ENCODE measurements at regions not wholly inside any gene's neighbourhood (a gene's known extent, or its start where the extent isn't known, plus 50 kb on each side); places are given as distances from the start of the nearest gene placed in this dataset.
"Not testable (repeated sequence)": the region's sequence is repeated elsewhere in the genome, so short reads cannot be mapped to it uniquely, and the experiment has no call there.

- WGBS, 2 experiments (ENCODE audit: low coverage in 1 of 2, low lambda C conversion rate in 2 of 2, missing lambda C conversion rate in 2 of 2) = 46 to 59% methylated on average over 17 to 18 of the region's 18 CpGs
- Histone ChIP-seq H3F3A (ENCODE audit: insufficient read depth) (no peaks in the 10 kb centered on the region), H3K79me2 (ENCODE audit: insufficient read depth) (no peaks in the 10 kb centered on the region), H3K4me2 (ENCODE audit: unreplicated experiment) (no peak overlapping the region), H3K4me1 (ENCODE audit: insufficient read depth) (no peaks in the 10 kb centered on the region), H4K20me1 (ENCODE audit: insufficient read depth) (no peaks in the 10 kb centered on the region), H3K4me3 (no peak overlapping the region), H3K27me3 (replicated peaks; ENCODE audit: insufficient read depth) (no peaks in the 10 kb centered on the region), H3K9me3 (ENCODE audit: low read depth) (no peaks in the 10 kb centered on the region), H3K36me3 (ENCODE audit: low read depth) (no peaks in the 10 kb centered on the region), H3K9ac (no peak overlapping the region), H3K9me2 (ENCODE audit: insufficient read depth) (no peaks in the 10 kb centered on the region), H3K27ac (no peak overlapping the region), H2AFZ (no peak overlapping the region)
- in situ Hi-C loops (cut with MboI) = no loop called here
- DNase-seq = no peak
- TF ChIP-seq EZH2 (IDR thresholded peaks at IDR 0.05; ENCODE audit: insufficient read depth, poor library complexity, severe bottlenecking) (no peak), EZH2phosphoT487 (IDR thresholded peaks at IDR 0.05; ENCODE audit: insufficient read depth, low read depth) (no peak)
Measured at GRCh38 chr22:48919187-48919590, 908.5 kb downstream of the BRD1 start.

- H3K27ac ChIP-seq = no peak overlapping the region
- TF ChIP-seq EZH2 (IDR thresholded peaks at IDR 0.05; ENCODE audit: insufficient read depth, poor library complexity, severe bottlenecking) (no peak), EZH2phosphoT487 (IDR thresholded peaks at IDR 0.05; ENCODE audit: insufficient read depth, low read depth) (no peak)
- in situ Hi-C loops (cut with MboI) = no loop called here
- H3K4me3 ChIP-seq = no peak overlapping the region
- DNase-seq = no peak
- no peaks in the 10 kb centered on the region for H3K36me3 ChIP-seq (ENCODE audit: low read depth)
- no peaks in the 10 kb centered on the region for H3K9me2 ChIP-seq (ENCODE audit: insufficient read depth)
- no peaks in the 10 kb centered on the region for H3K4me1 ChIP-seq (ENCODE audit: insufficient read depth)
- H2AFZ ChIP-seq = no peak overlapping the region
- H4K20me1 ChIP-seq (ENCODE audit: insufficient read depth) = no peaks in the 10 kb centered on the region
- H3K9me3 ChIP-seq (ENCODE audit: low read depth) = no peaks in the 10 kb centered on the region
- H3K9ac ChIP-seq = no peak overlapping the region
- H3K27me3 ChIP-seq (replicated peaks; ENCODE audit: insufficient read depth) = no peaks in the 10 kb centered on the region
- H3F3A ChIP-seq (ENCODE audit: insufficient read depth) = no peaks in the 10 kb centered on the region
- H3K4me2 ChIP-seq (ENCODE audit: unreplicated experiment) = no peak overlapping the region
- H3K79me2 ChIP-seq (ENCODE audit: insufficient read depth) = no peaks in the 10 kb centered on the region
- WGBS, 2 experiments (ENCODE audit: low coverage in 1 of 2, low lambda C conversion rate in 2 of 2, missing lambda C conversion rate in 2 of 2) = 26 to 34% methylated on average over 7 of the region's 7 CpGs
Measured at GRCh38 chr22:48918585-48919186, 909.0 kb downstream of the BRD1 start.

GRCh38 chr22:48912356-48913066, 915.2 kb downstream of the BRD1 start:
- 19 to 36% methylated on average over 2 to 7 of the region's 7 CpGs for WGBS, 2 experiments (ENCODE audit: low coverage in 1 of 2, low lambda C conversion rate in 2 of 2, missing lambda C conversion rate in 2 of 2)
- H3K27me3 ChIP-seq (replicated peaks; ENCODE audit: insufficient read depth); in situ Hi-C loops (cut with MboI); H3K4me2 ChIP-seq (ENCODE audit: unreplicated experiment); DNase-seq; H3K4me3 ChIP-seq; H3K79me2 ChIP-seq (ENCODE audit: insufficient read depth); H3K9me3 ChIP-seq (ENCODE audit: low read depth); H2AFZ ChIP-seq; H3K9me2 ChIP-seq (ENCODE audit: insufficient read depth); H3K36me3 ChIP-seq (ENCODE audit: low read depth); H3K4me1 ChIP-seq (ENCODE audit: insufficient read depth); H3K27ac ChIP-seq; H4K20me1 ChIP-seq (ENCODE audit: insufficient read depth); H3K9ac ChIP-seq; H3F3A ChIP-seq (ENCODE audit: insufficient read depth): not testable (repeated sequence)

- H3K9me2 ChIP-seq (ENCODE audit: insufficient read depth); DNase-seq; H3K9me3 ChIP-seq (ENCODE audit: low read depth); H3K79me2 ChIP-seq (ENCODE audit: insufficient read depth); in situ Hi-C loops (cut with MboI); H3K9ac ChIP-seq; H3K4me2 ChIP-seq (ENCODE audit: unreplicated experiment); H3K4me3 ChIP-seq; H4K20me1 ChIP-seq (ENCODE audit: insufficient read depth); H3K36me3 ChIP-seq (ENCODE audit: low read depth); H3K27me3 ChIP-seq (replicated peaks; ENCODE audit: insufficient read depth); H3F3A ChIP-seq (ENCODE audit: insufficient read depth); H3K27ac ChIP-seq; H3K4me1 ChIP-seq (ENCODE audit: insufficient read depth); H2AFZ ChIP-seq: not testable (repeated sequence)
- 36 to 42% methylated on average over 4 to 5 of the region's 5 CpGs for WGBS, 2 experiments (ENCODE audit: low coverage in 1 of 2, low lambda C conversion rate in 2 of 2, missing lambda C conversion rate in 2 of 2)
Measured at GRCh38 chr22:48911647-48912046, 916.0 kb downstream of the BRD1 start.

GRCh38 chr22:48911067-48911466, 916.6 kb downstream of the BRD1 start:
- H2AFZ ChIP-seq; H3K36me3 ChIP-seq (ENCODE audit: low read depth); H4K20me1 ChIP-seq (ENCODE audit: insufficient read depth); H3K9me3 ChIP-seq (ENCODE audit: low read depth); H3K9me2 ChIP-seq (ENCODE audit: insufficient read depth); H3K27ac ChIP-seq; H3K4me2 ChIP-seq (ENCODE audit: unreplicated experiment); H3K27me3 ChIP-seq (replicated peaks; ENCODE audit: insufficient read depth); DNase-seq; H3K79me2 ChIP-seq (ENCODE audit: insufficient read depth); H3K4me1 ChIP-seq (ENCODE audit: insufficient read depth); H3F3A ChIP-seq (ENCODE audit: insufficient read depth); in situ Hi-C loops (cut with MboI); H3K9ac ChIP-seq; H3K4me3 ChIP-seq: not testable (repeated sequence)
- 0 to 21% methylated on average over 1 to 2 of the region's 4 CpGs for WGBS, 2 experiments (ENCODE audit: low coverage in 1 of 2, low lambda C conversion rate in 2 of 2, missing lambda C conversion rate in 2 of 2)
